ENCODE measurements at regions not wholly inside any gene's neighbourhood (a gene's known extent, or its start where the extent isn't known, plus 50 kb on each side); places are given as distances from the start of the nearest gene placed in this dataset.

DNA sequence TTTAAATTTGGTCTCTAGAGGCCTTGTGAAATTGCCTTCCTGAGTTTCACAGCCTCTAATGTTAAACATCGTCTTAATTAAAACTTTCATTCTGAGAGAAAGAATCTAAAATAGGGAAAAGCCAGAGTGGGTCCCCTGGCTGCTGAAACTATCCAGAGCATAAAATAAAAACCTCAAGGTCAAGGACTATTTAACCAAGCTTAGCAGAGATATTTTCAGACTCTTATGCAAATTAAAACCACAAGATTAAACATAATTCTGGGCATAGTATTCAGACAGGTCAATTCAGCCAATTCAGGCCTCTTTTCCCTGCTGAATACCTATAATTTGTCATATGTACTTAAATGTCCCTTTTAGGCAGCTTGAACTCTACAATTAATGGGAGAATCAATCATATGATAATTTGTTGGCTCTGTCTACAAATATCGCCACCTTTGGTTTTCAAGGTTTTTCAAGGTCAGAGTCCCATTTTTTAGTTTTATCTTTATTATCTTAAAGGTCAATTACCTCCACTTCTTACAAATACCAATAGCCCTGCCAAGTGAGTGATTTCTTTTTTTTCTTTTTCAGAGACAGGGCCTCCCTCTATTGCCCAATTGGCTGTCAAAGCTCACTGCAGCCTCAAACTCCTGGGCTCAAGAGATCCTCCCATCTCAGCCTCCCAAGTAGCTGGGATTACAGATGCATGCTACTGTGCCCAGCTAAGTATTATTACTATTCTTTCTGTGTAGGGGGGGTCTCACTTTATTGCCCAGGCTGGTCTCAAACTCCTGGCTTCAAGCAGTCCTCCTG lies 257.1 kb downstream of the PHLDA1 start:
- no peak for FAIRE-seq
- no TSS peak for BruUV-seq (replicated peaks)
- intact Hi-C loops (cut with micrococcal nuclease) = no loop called here
- Histone ChIP-seq H3K27me3 (ENCODE audit: control insufficient read depth in 2 of 2, insufficient read depth in 2 of 2, low read length in 2 of 2) (no peaks in the 10 kb centered on the region), H3K79me2 (ENCODE audit: control insufficient read depth, insufficient read depth, low read length) (no peaks in the 10 kb centered on the region), H3K27ac (ENCODE audit: extremely low read depth, low read depth, low read length) (no peak overlapping the region), H3K9me3 (replicated peaks; ENCODE audit: control insufficient read depth, insufficient read depth, low read depth, low read length) (no peaks in the 10 kb centered on the region), H3K4me2 (ENCODE audit: insufficient read depth, low read length) (no peak overlapping the region), H3K9me1 (ENCODE audit: control insufficient read depth, insufficient read depth, low read length) (no peaks in the 10 kb centered on the region), H4K20me1 (replicated peaks; ENCODE audit: control insufficient read depth, insufficient read depth, low read length) (no peaks in the 10 kb centered on the region), H3K36me3 (ENCODE audit: control insufficient read depth, insufficient read depth, low read length) (no peaks in the 10 kb centered on the region), H3K4me3 (no peak overlapping the region), H3K4me1 (replicated peaks in 1 of 2; ENCODE audit: control insufficient read depth in 2 of 2, insufficient read depth in 2 of 2, low read length in 2 of 2) (no peaks in the 10 kb centered on the region; a peak in 1 of 5 replicates), H3K9ac (ENCODE audit: insufficient read depth in 1 of 2, low read depth in 2 of 2, low read length in 2 of 2) (no peak overlapping the region), H2AFZ (ENCODE audit: low read depth, low read length) (no peak overlapping the region)
- in situ Hi-C loops (cut with MboI) = no loop called here
- 48% methylated on average over 2 of the region's 2 CpGs for WGBS (ENCODE audit: insufficient coverage, low coverage, missing lambda C conversion rate)
- no peak for ATAC-seq
- POLR2A ChIA-PET = interaction anchor here (1.2 kb wide), 1 partner anchor 9 kb away, joined by 3 read pairs; no protein-coding TSS in a partner anchor
- CTCF ChIA-PET (ENCODE audit: low intra/inter-chr PET ratio) = no interaction called here
- no peak for DNase-seq (ENCODE audit: extremely low read depth in 1 of 4, low spot score in 3 of 4)
- TF ChIP-seq RBM17 (IDR thresholded peaks at IDR 0.05; ENCODE audit: borderline replicate concordance, low read depth, low read length) = no peak
- TF ChIP-seq, protein P1, sequence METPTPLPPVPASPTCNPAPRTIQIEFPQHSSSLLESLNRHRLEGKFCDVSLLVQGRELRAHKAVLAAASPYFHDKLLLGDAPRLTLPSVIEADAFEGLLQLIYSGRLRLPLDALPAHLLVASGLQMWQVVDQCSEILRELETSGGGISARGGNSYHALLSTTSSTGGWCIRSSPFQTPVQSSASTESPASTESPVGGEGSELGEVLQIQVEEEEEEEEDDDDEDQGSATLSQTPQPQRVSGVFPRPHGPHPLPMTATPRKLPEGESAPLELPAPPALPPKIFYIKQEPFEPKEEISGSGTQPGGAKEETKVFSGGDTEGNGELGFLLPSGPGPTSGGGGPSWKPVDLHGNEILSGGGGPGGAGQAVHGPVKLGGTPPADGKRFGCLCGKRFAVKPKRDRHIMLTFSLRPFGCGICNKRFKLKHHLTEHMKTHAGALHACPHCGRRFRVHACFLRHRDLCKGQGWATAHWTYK (CRISPR knock-in tag; IDR thresholded peaks at IDR 0.05) = no peak
- TF ChIP-seq, protein P2, sequence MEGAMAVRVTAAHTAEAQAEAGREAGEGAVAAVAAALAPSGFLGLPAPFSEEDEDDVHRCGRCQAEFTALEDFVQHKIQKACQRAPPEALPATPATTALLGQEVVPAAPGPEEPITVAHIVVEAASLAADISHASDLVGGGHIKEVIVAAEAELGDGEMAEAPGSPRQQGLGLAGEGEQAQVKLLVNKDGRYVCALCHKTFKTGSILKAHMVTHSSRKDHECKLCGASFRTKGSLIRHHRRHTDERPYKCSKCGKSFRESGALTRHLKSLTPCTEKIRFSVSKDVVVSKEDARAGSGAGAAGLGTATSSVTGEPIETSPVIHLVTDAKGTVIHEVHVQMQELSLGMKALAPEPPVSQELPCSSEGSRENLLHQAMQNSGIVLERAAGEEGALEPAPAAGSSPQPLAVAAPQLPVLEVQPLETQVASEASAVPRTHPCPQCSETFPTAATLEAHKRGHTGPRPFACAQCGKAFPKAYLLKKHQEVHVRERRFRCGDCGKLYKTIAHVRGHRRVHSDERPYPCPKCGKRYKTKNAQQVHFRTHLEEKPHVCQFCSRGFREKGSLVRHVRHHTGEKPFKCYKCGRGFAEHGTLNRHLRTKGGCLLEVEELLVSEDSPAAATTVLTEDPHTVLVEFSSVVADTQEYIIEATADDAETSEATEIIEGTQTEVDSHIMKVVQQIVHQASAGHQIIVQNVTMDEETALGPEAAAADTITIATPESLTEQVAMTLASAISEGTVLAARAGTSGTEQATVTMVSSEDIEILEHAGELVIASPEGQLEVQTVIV (CRISPR knock-in tag; IDR thresholded peaks at IDR 0.05; ENCODE audit: borderline replicate concordance) = no peak
- TF ChIP-seq, protein P3, sequence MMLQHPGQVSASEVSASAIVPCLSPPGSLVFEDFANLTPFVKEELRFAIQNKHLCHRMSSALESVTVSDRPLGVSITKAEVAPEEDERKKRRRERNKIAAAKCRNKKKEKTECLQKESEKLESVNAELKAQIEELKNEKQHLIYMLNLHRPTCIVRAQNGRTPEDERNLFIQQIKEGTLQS (IDR thresholded peaks at IDR 0.05) = no peak
- TF ChIP-seq, protein P3 (CRISPR knock-in tag; conservative IDR thresholded peaks at IDR 0.05) = no peak
- TF ChIP-seq, protein P4, sequence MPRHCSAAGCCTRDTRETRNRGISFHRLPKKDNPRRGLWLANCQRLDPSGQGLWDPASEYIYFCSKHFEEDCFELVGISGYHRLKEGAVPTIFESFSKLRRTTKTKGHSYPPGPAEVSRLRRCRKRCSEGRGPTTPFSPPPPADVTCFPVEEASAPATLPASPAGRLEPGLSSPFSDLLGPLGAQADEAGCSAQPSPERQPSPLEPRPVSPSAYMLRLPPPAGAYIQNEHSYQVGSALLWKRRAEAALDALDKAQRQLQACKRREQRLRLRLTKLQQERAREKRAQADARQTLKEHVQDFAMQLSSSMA (CRISPR knock-in tag; IDR thresholded peaks at IDR 0.05) = no peak
- no peak for TF ChIP-seq FUS (optimal IDR thresholded peaks at IDR 0.05; ENCODE audit: low read depth, low read length)
- TF ChIP-seq, protein P5, sequence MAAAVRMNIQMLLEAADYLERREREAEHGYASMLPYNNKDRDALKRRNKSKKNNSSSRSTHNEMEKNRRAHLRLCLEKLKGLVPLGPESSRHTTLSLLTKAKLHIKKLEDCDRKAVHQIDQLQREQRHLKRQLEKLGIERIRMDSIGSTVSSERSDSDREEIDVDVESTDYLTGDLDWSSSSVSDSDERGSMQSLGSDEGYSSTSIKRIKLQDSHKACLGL (CRISPR knock-in tag; IDR thresholded peaks at IDR 0.05; ENCODE audit: borderline replicate concordance, poor library complexity, severe bottlenecking) = no peak
- TF ChIP-seq, protein P6, sequence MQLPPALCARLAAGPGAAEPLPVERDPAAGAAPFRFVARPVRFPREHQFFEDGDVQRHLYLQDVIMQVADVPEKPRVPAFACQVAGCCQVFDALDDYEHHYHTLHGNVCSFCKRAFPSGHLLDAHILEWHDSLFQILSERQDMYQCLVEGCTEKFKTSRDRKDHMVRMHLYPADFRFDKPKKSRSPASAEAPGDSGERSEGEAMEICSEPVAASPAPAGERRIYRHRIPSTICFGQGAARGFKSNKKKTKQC (CRISPR knock-in tag; IDR thresholded peaks at IDR 0.05) = no peak
- no peak for TF ChIP-seq MAFK (IDR thresholded peaks at IDR 0.05; ENCODE audit: low read length)
- TF ChIP-seq, protein P7, sequence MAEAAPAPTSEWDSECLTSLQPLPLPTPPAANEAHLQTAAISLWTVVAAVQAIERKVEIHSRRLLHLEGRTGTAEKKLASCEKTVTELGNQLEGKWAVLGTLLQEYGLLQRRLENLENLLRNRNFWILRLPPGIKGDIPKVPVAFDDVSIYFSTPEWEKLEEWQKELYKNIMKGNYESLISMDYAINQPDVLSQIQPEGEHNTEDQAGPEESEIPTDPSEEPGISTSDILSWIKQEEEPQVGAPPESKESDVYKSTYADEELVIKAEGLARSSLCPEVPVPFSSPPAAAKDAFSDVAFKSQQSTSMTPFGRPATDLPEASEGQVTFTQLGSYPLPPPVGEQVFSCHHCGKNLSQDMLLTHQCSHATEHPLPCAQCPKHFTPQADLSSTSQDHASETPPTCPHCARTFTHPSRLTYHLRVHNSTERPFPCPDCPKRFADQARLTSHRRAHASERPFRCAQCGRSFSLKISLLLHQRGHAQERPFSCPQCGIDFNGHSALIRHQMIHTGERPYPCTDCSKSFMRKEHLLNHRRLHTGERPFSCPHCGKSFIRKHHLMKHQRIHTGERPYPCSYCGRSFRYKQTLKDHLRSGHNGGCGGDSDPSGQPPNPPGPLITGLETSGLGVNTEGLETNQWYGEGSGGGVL (CRISPR knock-in tag; IDR thresholded peaks at IDR 0.05) = no peak
- no peak for TF ChIP-seq C11orf30 (IDR thresholded peaks at IDR 0.05; ENCODE audit: low read depth)
